ENCODE measurements at regions not wholly inside any gene's neighbourhood (a gene's known extent, or its start where the extent isn't known, plus 50 kb on each side); places are given as distances from the start of the nearest gene placed in this dataset.
A peak's percentile ranks its signal among the peaks of the same experiment; 100 is the strongest.

DNA sequence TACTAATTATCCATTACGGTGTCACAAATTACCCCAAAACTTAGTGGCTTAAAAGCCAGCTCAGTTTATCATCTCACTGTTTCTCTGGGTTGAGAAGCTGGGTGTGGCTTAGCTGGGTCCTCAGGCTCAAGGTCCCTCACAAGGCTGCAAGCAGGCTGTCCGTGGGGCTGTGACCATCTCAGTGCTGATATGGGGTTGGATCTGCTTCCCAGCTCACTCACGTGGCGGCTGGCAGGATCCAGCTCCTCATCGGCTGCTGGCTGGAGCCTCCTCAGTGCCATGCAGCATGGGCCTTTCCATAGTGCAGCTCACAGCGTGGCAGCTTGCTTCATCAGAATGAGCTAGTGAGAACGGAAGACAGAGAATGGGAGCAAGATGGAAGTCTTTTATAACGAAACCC, 128.5 kb upstream of the CPEB4 start:
- DNase-seq (ENCODE audit: low read depth, low spot score), result no peak
- no peak overlapping the region for H3K27ac ChIP-seq

- DNase-seq (ENCODE audit: low read depth, low spot score), result no peak
- no peak overlapping the region for H3K27ac ChIP-seq
Observed at GRCh38 chr5:173760461-173761177, 127.5 kb upstream of the CPEB4 start.

- H3K27ac ChIP-seq, result no peak overlapping the region
- no peak for DNase-seq (ENCODE audit: low read depth, low spot score)
Observed at GRCh38 chr5:173761178-173761513, 127.0 kb upstream of the CPEB4 start.

DNA sequence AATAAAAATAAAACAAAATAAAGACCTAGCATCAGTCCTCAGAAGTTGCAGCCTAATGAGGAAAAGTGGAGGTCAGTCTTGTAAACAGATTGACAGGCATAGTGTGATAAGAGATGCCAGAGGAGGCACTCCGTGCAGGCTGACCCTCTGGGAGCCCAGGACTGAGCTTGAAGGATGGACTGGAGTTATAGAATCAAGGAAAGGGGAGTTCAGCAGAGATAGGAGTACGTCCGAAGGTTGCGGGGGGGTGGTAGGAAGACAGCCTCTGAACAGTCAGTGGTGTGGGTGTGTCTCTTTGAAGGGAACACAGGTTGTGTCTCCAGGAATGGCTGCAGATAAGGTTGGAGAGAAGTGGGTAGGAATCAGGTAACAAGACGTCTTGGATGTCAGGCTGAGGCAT, 126.1 kb upstream of the CPEB4 start:
- no peak for DNase-seq (ENCODE audit: low read depth, low spot score)
- no peak overlapping the region for H3K27ac ChIP-seq

- H3K27ac ChIP-seq, result no peak overlapping the region
- no peak for DNase-seq (ENCODE audit: low read depth, low spot score)
Observed at GRCh38 chr5:173762930-173763329, 125.2 kb upstream of the CPEB4 start.

DNA sequence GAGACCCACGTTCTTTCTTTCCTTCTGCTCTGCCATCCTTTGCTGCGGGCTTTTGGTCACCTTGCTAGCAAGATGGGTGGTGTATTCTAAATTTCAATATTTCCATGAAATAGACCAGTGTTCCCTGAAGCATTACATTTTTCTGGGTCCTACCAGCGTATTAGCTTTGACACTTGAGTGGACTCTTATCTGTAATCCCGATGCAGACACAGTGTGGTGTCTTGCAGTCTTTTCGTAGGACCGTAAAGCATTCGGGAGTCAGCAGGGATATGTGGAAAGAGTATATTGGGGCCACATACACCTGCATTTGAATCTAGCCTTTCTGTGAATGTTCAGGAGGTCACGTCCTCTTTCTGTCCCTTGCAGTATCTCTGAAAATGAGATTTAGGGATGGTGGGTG, 124.7 kb upstream of the CPEB4 start:
- no peak for DNase-seq (ENCODE audit: low read depth, low spot score)
- no peak overlapping the region for H3K27ac ChIP-seq

GRCh38 chr5:173764332-173765028, 123.7 kb upstream of the CPEB4 start:
- peak overlapping the region; percentile 87 for H3K27ac ChIP-seq
- peak; percentile 79 for DNase-seq (ENCODE audit: low read depth, low spot score)

- H3K27ac ChIP-seq, result peak overlapping the region; percentile 87
- no peak for DNase-seq (ENCODE audit: low read depth, low spot score)
Observed at GRCh38 chr5:173765029-173765644, 123.0 kb upstream of the CPEB4 start.

- H3K27ac ChIP-seq, result peak overlapping the region; percentile 87
- DNase-seq (ENCODE audit: low read depth, low spot score), result no peak
Observed at GRCh38 chr5:173765661-173766060, 122.5 kb upstream of the CPEB4 start.

- no peak for DNase-seq (ENCODE audit: low read depth, low spot score)
- H3K27ac ChIP-seq, result peak overlapping the region; percentile 87
Observed at GRCh38 chr5:173767574-173768266, 120.4 kb upstream of the CPEB4 start.

DNA sequence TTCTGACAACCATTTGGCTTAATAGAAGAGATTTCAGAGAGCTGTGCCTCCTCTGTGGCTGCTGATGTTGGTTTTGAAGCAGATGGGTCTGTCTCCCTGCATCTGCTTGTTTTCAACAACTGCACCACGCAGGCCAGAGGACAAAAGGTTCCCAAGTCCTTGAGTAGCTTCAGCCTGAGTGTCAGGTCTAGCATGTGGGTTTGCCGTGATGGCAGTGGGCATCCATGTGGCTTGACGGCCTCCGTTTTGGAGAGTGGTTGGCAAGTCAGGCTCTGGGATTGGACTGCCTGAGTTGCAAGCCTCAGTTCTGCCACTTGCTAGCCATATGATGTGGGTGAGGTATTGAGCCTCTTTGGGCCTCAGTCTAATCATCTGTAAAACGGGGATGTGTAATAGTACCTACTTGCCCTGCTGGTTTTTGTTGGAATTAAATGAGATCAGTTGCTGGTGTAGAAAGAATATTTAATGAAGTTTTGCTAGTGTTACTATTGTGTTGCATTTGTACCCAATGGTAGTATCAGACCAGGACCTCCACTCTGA, 119.8 kb upstream of the CPEB4 start:
- H3K27ac ChIP-seq, result no peak overlapping the region
- no peak for DNase-seq (ENCODE audit: low read depth, low spot score)

GRCh38 chr5:173768891-173769290, 119.3 kb upstream of the CPEB4 start:
- no peak for DNase-seq (ENCODE audit: low read depth, low spot score)
- H3K27ac ChIP-seq, result no peak overlapping the region

GRCh38 chr5:173770637-173771036, 117.5 kb upstream of the CPEB4 start:
- H3K27ac ChIP-seq, result no peak overlapping the region
- DNase-seq (ENCODE audit: low read depth, low spot score), result no peak

DNA sequence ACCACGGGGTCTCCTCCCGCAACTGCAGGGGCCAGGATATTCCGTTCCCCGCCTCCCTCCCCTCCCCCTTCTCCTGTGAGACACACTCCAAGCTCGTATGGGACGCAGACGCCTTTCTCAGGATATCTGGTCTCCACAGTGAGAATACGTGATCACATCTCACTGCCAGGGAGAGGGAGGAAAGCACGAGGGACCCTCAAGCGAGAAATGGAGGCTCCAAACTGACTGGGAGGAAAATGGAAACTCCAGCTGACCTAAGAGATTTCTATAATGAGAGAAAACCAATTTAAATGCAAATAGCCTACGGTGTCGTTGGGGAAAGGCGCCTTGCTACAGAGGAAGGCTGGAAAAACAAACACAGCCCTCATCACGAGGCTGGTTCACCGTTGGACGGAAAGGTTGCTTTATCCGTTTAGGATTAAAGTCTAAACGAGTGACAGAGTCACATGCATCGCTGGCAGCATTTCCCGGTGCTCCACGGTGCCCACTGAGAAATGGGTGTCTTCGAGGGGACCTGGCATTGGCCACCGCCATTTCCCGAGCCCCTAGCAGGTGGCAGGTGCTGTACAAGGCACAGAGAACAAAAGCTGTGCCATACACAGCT, 116.9 kb upstream of the CPEB4 start:
- H3K27ac ChIP-seq, result no peak overlapping the region
- DNase-seq (ENCODE audit: low read depth, low spot score), result no peak

- H3K27ac ChIP-seq, result no peak overlapping the region
- DNase-seq (ENCODE audit: low read depth, low spot score), result no peak
Observed at GRCh38 chr5:173771725-173772383, 116.3 kb upstream of the CPEB4 start.

- no peak overlapping the region for H3K27ac ChIP-seq
- no peak for DNase-seq (ENCODE audit: low read depth, low spot score)
Observed at GRCh38 chr5:173772384-173773059, 115.6 kb upstream of the CPEB4 start.

GRCh38 chr5:173774271-173774761, 113.8 kb upstream of the CPEB4 start:
- no peak for DNase-seq (ENCODE audit: low read depth, low spot score)
- no peak overlapping the region for H3K27ac ChIP-seq

DNA sequence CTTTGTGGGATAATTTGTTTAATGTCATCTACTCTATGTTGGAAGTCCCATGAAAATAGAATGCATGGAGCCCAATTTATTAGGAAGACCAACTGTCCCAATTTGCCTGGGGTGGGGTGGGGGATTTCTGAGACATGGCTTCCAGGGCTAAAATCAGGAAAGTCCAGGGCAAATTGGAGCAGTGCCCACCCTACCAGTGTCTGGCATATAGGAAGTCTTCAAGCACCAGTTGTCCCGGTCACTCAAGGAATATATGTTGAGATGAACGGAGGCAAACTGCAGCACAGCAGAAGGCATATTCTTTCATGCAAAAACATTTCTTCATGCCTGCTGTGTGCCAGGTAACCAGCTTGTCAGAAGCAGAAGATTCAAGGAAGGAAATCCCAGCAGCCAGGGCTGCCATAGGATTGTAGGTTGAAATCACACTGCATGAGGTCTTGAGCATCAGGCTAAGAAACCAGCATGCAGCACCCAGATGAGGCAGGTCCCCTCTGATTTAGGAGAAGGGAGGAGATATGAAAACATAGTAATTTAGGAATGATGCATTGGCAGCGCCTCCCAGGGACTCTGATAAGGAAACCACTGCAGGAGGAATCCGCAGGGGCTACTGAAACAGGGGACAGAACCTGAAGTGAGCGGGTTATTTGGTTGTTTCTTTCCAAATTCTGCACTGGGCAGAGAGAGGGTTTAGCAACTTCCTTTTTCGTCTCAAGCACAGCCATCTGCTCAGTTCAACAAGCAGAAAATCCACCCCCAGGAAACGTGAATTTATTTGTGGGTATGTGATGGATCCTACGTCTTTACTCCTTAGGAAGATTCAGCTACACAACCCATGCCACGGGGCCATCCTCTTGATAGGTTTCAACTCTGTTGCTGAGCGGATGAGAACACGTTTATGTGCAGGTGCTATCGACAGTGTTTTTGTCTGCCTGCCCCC, 112.6 kb upstream of the CPEB4 start:
- H3K27ac ChIP-seq, result no peak overlapping the region
- no peak for DNase-seq (ENCODE audit: low read depth, low spot score)

All from epithelial cell of prostate (primary cell).